B cell (primary cell): ENCODE measurements at regions not wholly inside any gene's neighbourhood (a gene's known extent, or its start where the extent isn't known, plus 50 kb on each side); places are given as distances from the start of the nearest gene placed in this dataset.
A peak's percentile ranks its signal among the peaks of the same experiment; 100 is the strongest.

Experiments used
- ATAC-seq: fragments of 200-7000 bp; cut with Tn5 transposase; one replicate; pipeline ENCODE4 v1.10.0; 2021; ENCODE audit warnings: low read depth, mild to moderate bottlenecking, moderate number of reproducible peaks, moderate library complexity
- CTCF ChIA-PET: fragments of 350-600 bp; sonication (Branson Sonifier 250); formaldehyde crosslinking; loops from one replicate; lab custom pipeline; 2021; ENCODE audit warnings: antibody characterized with exemption, inconsistent platforms; lab: Charles Lee
- POLR2A ChIA-PET: fragments of 350-600 bp; sonication (Branson Sonifier 250); formaldehyde crosslinking; loops from one replicate; lab custom pipeline; 2021; ENCODE audit warnings: antibody characterized with exemption; lab: Charles Lee
- DNase-seq: peaks from one replicate; pipeline ENCODE4 v3.0.0; 2013
- H2AFZ ChIP-seq: 2 replicates; pipeline ENCODE4 v1.6.1; 2012; ENCODE audit warnings: mild to moderate bottlenecking, low read depth, low read length; ENCODE audit not compliant: insufficient read depth, poor library complexity, severe bottlenecking
- H3K27ac ChIP-seq, 2 donors: 1 replicate in 1 of 2; 2 replicates in 1 of 2; pipeline ENCODE4 v1.5.1; 2012 to 2013; ENCODE audit warnings: low read length in 2 of 2, mild to moderate bottlenecking in 2 of 2, moderate library complexity in 1 of 2
- H3K27me3 ChIP-seq, 4 experiments: fragments of 200-600 bp in 1 of 4; sonication (generic) in 1 of 4; replicated peaks in 1 of 4; 1 replicate in 2 of 4; 2 replicates in 2 of 4; pipeline versions ENCODE4 v1.6.1 to v1.7.0; 2013 to 2016; ENCODE audit warnings: low read length in 3 of 4, mild to moderate bottlenecking in 2 of 4, mixed read lengths in 1 of 4, moderate library complexity in 1 of 4; ENCODE audit not compliant: insufficient read depth in 4 of 4, control insufficient read depth in 3 of 4; ENCODE audit errors: control extremely low read depth in 1 of 4
- H3K36me3 ChIP-seq, 2 experiments: replicated peaks in 1 of 2; 1 replicate in 1 of 2; 2 replicates in 1 of 2; pipeline versions ENCODE4 v1.6.1 to v1.7.1; 2013; ENCODE audit warnings: low read length in 1 of 2; ENCODE audit not compliant: insufficient read depth in 2 of 2, control insufficient read depth in 1 of 2; ENCODE audit errors: control extremely low read depth in 1 of 2, extremely low read depth in 1 of 2
- H3K4me1 ChIP-seq, 2 donors: fragments of 200-600 bp in 1 of 2; sonication (generic) in 1 of 2; 1 replicate in 1 of 2; 2 replicates in 1 of 2; pipeline versions ENCODE4 v1.5.1 to v1.6.1; 2013 to 2017; ENCODE audit warnings: low read length in 2 of 2; ENCODE audit not compliant: control insufficient read depth in 2 of 2, insufficient read depth in 2 of 2
- H3K4me2 ChIP-seq: replicated peaks from 2 replicates; pipeline ENCODE3; 2012; ENCODE audit warnings: mild to moderate bottlenecking, low read depth, low read length; ENCODE audit not compliant: poor library complexity, severe bottlenecking
- H3K4me3 ChIP-seq, 5 experiments: fragments of 200-600 bp in 1 of 5; sonication (generic) in 1 of 5; 1 replicate in 3 of 5; 2 replicates in 2 of 5; pipeline versions ENCODE4 v1.5.1 to v1.7.0; 2011 to 2016; ENCODE audit warnings: low read length in 4 of 5, mild to moderate bottlenecking in 4 of 5, low read depth in 2 of 5, control low read depth in 1 of 5, moderate library complexity in 1 of 5; ENCODE audit not compliant: insufficient read depth in 1 of 5; ENCODE audit errors: control extremely low read depth in 1 of 5, extremely low read depth in 1 of 5
- H3K79me2 ChIP-seq: fragments of 200-600 bp; sonication (generic); one replicate; pipeline ENCODE4 v1.6.0; 2016; ENCODE audit warnings: low read length; ENCODE audit not compliant: control insufficient read depth, insufficient read depth
- H3K9ac ChIP-seq: fragments of 200-600 bp; sonication (generic); 2 replicates; pipeline ENCODE4 v1.6.1; 2017; ENCODE audit warnings: mild to moderate bottlenecking, low read length, moderate library complexity
- H3K9me3 ChIP-seq, 3 donors: one replicate each; pipeline versions ENCODE4 v1.6.1 to v1.7.1; 2013; ENCODE audit warnings: low read length in 2 of 3; ENCODE audit not compliant: control insufficient read depth in 2 of 3, insufficient read depth in 1 of 3; ENCODE audit errors: control extremely low read depth in 1 of 3
- H4K20me1 ChIP-seq: 2 replicates; pipeline ENCODE4 v1.6.0; 2012; ENCODE audit warnings: mild to moderate bottlenecking, low read length; ENCODE audit not compliant: insufficient read depth, control insufficient read depth, poor library complexity, severe bottlenecking
- H3K27ac Mint-ChIP-seq: one replicate; pipeline ENCODE4 v1.8.0; 2021; ENCODE audit warnings: mixed read lengths
- H3K27me3 Mint-ChIP-seq: one replicate; pipeline ENCODE4 v1.8.0; 2021; ENCODE audit warnings: mixed read lengths
- H3K4me1 Mint-ChIP-seq: one replicate; pipeline ENCODE4 v1.8.0; 2021; ENCODE audit warnings: mixed read lengths
- H3K4me3 Mint-ChIP-seq: one replicate; pipeline ENCODE4 v1.8.0; 2021; ENCODE audit warnings: mixed read lengths
- H3K9me3 Mint-ChIP-seq: one replicate; pipeline ENCODE4 v1.8.0; 2022; ENCODE audit warnings: mixed read lengths; ENCODE audit not compliant: insufficient read depth
- CTCF ChIP-seq: fragments of 200-600 bp; IDR thresholded peaks from one replicate; pipeline ENCODE4 v1.8.0; 2022; ENCODE audit warnings: antibody characterized with exemption, mild to moderate bottlenecking
- EZH2 ChIP-seq: IDR thresholded peaks from 2 replicates; pipeline ENCODE4 v1.6.1; 2012; ENCODE audit warnings: borderline replicate concordance, low read depth, mild to moderate bottlenecking, moderate library complexity, low read length; ENCODE audit not compliant: insufficient read depth, poor library complexity, severe bottlenecking
- WGBS: methylation state at CpG from one replicate; pipeline ENCODE4 v1.1.5; 2013; ENCODE audit warnings: missing lambda C conversion rate; ENCODE audit not compliant: insufficient coverage; 5-methylcytosine and 5-hydroxymethylcytosine counted together
- intact Hi-C: fragments of 100-400 bp; cut with micrococcal nuclease; formaldehyde crosslinking; loops from one replicate; pipeline ENCODE4 v1.10.0; 2022

- ChIA-PET CTCF (interaction anchor here (1.2 to 1.7 kb wide), 3 partner anchors 11 to 141 kb away, joined by 3 to 4 read pairs (median 3); no protein-coding TSS in a partner anchor), POLR2A (no interaction called here)
- no peak for DNase-seq
- H3K4me1 Mint-ChIP-seq = peaks cover 11% of the 10 kb centered on the region
- H4K20me1 ChIP-seq = no peaks in the 10 kb centered on the region
- H3K27me3 Mint-ChIP-seq = peaks cover 10% of the 10 kb centered on the region
- no peak for ATAC-seq
- intact Hi-C loops = no loop called here
- H3K27ac ChIP-seq = no peak overlapping the region
- no peaks in the 10 kb centered on the region for H3K79me2 ChIP-seq
- H3K4me1 ChIP-seq = peaks cover 0 to 4% of the 10 kb centered on the region in 2 donors
- H3K27ac Mint-ChIP-seq = no peak overlapping the region
- H3K9me3 ChIP-seq = no peaks in the 10 kb centered on the region
- H3K9ac ChIP-seq = no peak overlapping the region
- no peaks in the 10 kb centered on the region for H3K9me3 Mint-ChIP-seq
- H2AFZ ChIP-seq = peak overlapping the region; percentile 22
- H3K4me3 Mint-ChIP-seq = no peak overlapping the region
- H3K4me3 ChIP-seq = no peak overlapping the region
- H3K36me3 ChIP-seq = no peaks in the 10 kb centered on the region
- H3K4me2 ChIP-seq = no peak overlapping the region
- TF ChIP-seq CTCF (no peak), EZH2 (no peak)
- 89% methylated on average over 1 of the region's 1 CpG for whole genome bisulfite sequencing
- no peaks in the 10 kb centered on the region for H3K27me3 ChIP-seq
These were observed 353.0 kb upstream of the MAP3K7 start for GRCh38 chr6:90939906-90940305.

- H3K9me3 ChIP-seq = no peaks in the 10 kb centered on the region
- H3K4me3 ChIP-seq = no peak overlapping the region
- no peak overlapping the region for H3K27ac Mint-ChIP-seq
- H3K27me3 ChIP-seq = no peaks in the 10 kb centered on the region
- H3K4me3 Mint-ChIP-seq = no peak overlapping the region
- peaks cover 0 to 4% of the 10 kb centered on the region in 2 donors for H3K4me1 ChIP-seq
- H3K9me3 Mint-ChIP-seq = no peaks in the 10 kb centered on the region
- POLR2A ChIA-PET = no interaction called here
- DNase-seq = no peak
- CTCF ChIA-PET = no interaction called here
- no peak overlapping the region for H3K9ac ChIP-seq
- peaks cover 10% of the 10 kb centered on the region for H3K27me3 Mint-ChIP-seq
- no peak overlapping the region for H2AFZ ChIP-seq
- H4K20me1 ChIP-seq = no peaks in the 10 kb centered on the region
- TF ChIP-seq EZH2 = no peak
- no peak for TF ChIP-seq CTCF
- intact Hi-C loops = no loop called here
- H3K79me2 ChIP-seq = no peaks in the 10 kb centered on the region
- no peaks in the 10 kb centered on the region for H3K36me3 ChIP-seq
- peaks cover 11% of the 10 kb centered on the region for H3K4me1 Mint-ChIP-seq
- H3K4me2 ChIP-seq = no peak overlapping the region
- no peak for ATAC-seq
- no peak overlapping the region for H3K27ac ChIP-seq
These were observed 351.2 kb upstream of the MAP3K7 start for GRCh38 chr6:90938122-90938521.
